SK-N-SH (cell line): ENCODE measurements at regions not wholly inside any gene's neighbourhood (a gene's known extent, or its start where the extent isn't known, plus 50 kb on each side); places are given as distances from the start of the nearest gene placed in this dataset.

ENCODE experiments used
- CTCF ChIA-PET: fragments of 300-600, 350-600 bp; formaldehyde crosslinking; extraction: SDS; loops from one replicate; lab custom pipeline; 2021; lab: Yijun Ruan, JAX
- POLR2A ChIA-PET: fragments of 350-600 bp; sonication (Branson Sonifier 250); formaldehyde crosslinking; extraction: SDS; loops from one replicate; lab custom pipeline; 2020; ENCODE audit warnings: antibody characterized with exemption, inconsistent platforms; lab: Yijun Ruan, JAX
- DNase-seq: peaks from one replicate; pipeline ENCODE4 v3.0.0; 2012
- H2AFZ ChIP-seq: fragments of 200-600 bp; sonication (generic); 2 replicates; pipeline ENCODE4 v1.8.1; 2016; ENCODE audit warnings: antibody characterized with exemption, mild to moderate bottlenecking, low read depth
- H3F3A ChIP-seq: fragments of 200-600 bp; sonication (generic); replicated peaks from 2 replicates; pipeline ENCODE3; 2016; ENCODE audit warnings: antibody characterized with exemption, mild to moderate bottlenecking; ENCODE audit not compliant: insufficient read depth
- H3K27ac ChIP-seq, 2 experiments: fragments of 200-500 bp in 1 of 2; fragments of 200-600 bp in 1 of 2; sonication (Bioruptor generic) in 1 of 2; sonication (generic), shearing (Covaris generic) in 1 of 2; 2 replicates each; pipeline versions ENCODE4 v1.5.1 to v1.6.1; 2014 to 2016; ENCODE audit warnings: low read depth in 2 of 2, inconsistent platforms in 1 of 2, low read length in 1 of 2, mild to moderate bottlenecking in 1 of 2, mixed read lengths in 1 of 2
- H3K27me3 ChIP-seq: fragments of 200-600 bp; sonication (generic), shearing (Covaris generic); 2 replicates; pipeline ENCODE4 v1.6.1; 2016; ENCODE audit warnings: mixed run types; ENCODE audit not compliant: insufficient read depth
- H3K36me3 ChIP-seq, 2 experiments: fragments of 200-500 bp in 1 of 2; fragments of 200-600 bp in 1 of 2; sonication (Bioruptor generic) in 1 of 2; sonication (generic) in 1 of 2; replicated peaks in 1 of 2; 2 replicates each; pipeline versions ENCODE3 to v1.5.1; 2014 to 2016; ENCODE audit warnings: low read length in 1 of 2, mild to moderate bottlenecking in 1 of 2; ENCODE audit not compliant: insufficient read depth in 2 of 2, control insufficient read depth in 1 of 2
- H3K4me1 ChIP-seq, 2 experiments: fragments of 200-500 bp in 1 of 2; fragments of 200-600 bp in 1 of 2; sonication (Bioruptor generic) in 1 of 2; sonication (generic), shearing (Covaris generic) in 1 of 2; 2 replicates each; pipeline versions ENCODE4 v1.5.1 to v1.6.1; 2014 to 2016; ENCODE audit warnings: low read depth in 1 of 2, low read length in 1 of 2, mixed run types in 1 of 2; ENCODE audit not compliant: insufficient read depth in 2 of 2, control insufficient read depth in 1 of 2
- H3K4me2 ChIP-seq: fragments of 200-600 bp; sonication (generic), shearing (Covaris generic); 2 replicates; pipeline ENCODE4 v1.6.1; 2017; ENCODE audit warnings: mixed run types
- H3K4me3 ChIP-seq, 2 experiments: fragments of 200-500 bp in 1 of 2; fragments of 200-600 bp in 1 of 2; sonication (Bioruptor generic) in 1 of 2; sonication (generic), shearing (Covaris generic) in 1 of 2; 2 replicates each; pipeline versions ENCODE4 v1.5.1 to v1.8.1; 2014 to 2016; ENCODE audit warnings: low read depth in 2 of 2, inconsistent platforms in 1 of 2, low read length in 1 of 2, mild to moderate bottlenecking in 1 of 2, mixed read lengths in 1 of 2, moderate library complexity in 1 of 2
- H3K79me2 ChIP-seq: fragments of 200-600 bp; sonication (generic); 2 replicates; pipeline ENCODE4 v1.8.1; 2017; ENCODE audit warnings: mild to moderate bottlenecking; ENCODE audit not compliant: insufficient read depth
- H3K9ac ChIP-seq: fragments of 200-600 bp; sonication (generic); 2 replicates; pipeline ENCODE4 v1.6.1; 2017; ENCODE audit warnings: mixed run types
- H3K9me2 ChIP-seq: fragments of 200-600 bp; sonication (generic); 2 replicates; pipeline ENCODE4 v1.6.1; 2017; ENCODE audit warnings: mixed run types
- H3K9me3 ChIP-seq: fragments of 200-600 bp; sonication (generic); 2 replicates; pipeline ENCODE4 v1.6.1; 2017; ENCODE audit warnings: mixed run types, mild to moderate bottlenecking, moderate library complexity
- H4K20me1 ChIP-seq: fragments of 200-600 bp; sonication (generic); 2 replicates; pipeline ENCODE4 v1.6.1; 2017; ENCODE audit warnings: mild to moderate bottlenecking, mixed run types; ENCODE audit not compliant: insufficient read depth
- CHD2 ChIP-seq: fragments of 150-350 bp; IDR thresholded peaks from 2 replicates; pipeline ENCODE4 v1.6.1; 2018; ENCODE audit warnings: low read length; ENCODE audit not compliant: partially characterized antibody
- ELF1 ChIP-seq: IDR thresholded peaks from 2 replicates; pipeline ENCODE4 v1.4.0; 2012
- FOSL2 ChIP-seq: IDR thresholded peaks from 2 replicates; pipeline ENCODE4 v1.4.0; 2012; ENCODE audit warnings: low read depth, mild to moderate bottlenecking, moderate library complexity, borderline replicate concordance
- GABPA ChIP-seq: IDR thresholded peaks from 2 replicates; pipeline ENCODE4 v1.4.0; 2012; ENCODE audit warnings: low read depth, mild to moderate bottlenecking
- JUND ChIP-seq: IDR thresholded peaks from 2 replicates; pipeline ENCODE4 v1.4.0; 2012
- MAX ChIP-seq: IDR thresholded peaks from 2 replicates; pipeline ENCODE4 v1.4.0; 2012; ENCODE audit warnings: low read depth
- MEF2A ChIP-seq: IDR thresholded peaks from 2 replicates; pipeline ENCODE4 v1.4.0; 2012; ENCODE audit warnings: low read depth, borderline replicate concordance
- NFIC ChIP-seq: IDR thresholded peaks from 2 replicates; pipeline ENCODE4 v1.4.0; 2012; ENCODE audit warnings: borderline replicate concordance
- NRF1 ChIP-seq: IDR thresholded peaks from 2 replicates; pipeline ENCODE4 v1.6.1; 2012; ENCODE audit warnings: low read depth, mild to moderate bottlenecking, low read length
- POLR2AphosphoS5 ChIP-seq: IDR thresholded peaks from 2 replicates; pipeline ENCODE4 v1.6.1; 2012; ENCODE audit warnings: low read depth, low read length
- RAD21 ChIP-seq: IDR thresholded peaks from 2 replicates; pipeline ENCODE4 v1.6.1; 2012; ENCODE audit warnings: mild to moderate bottlenecking, low read length
- REST ChIP-seq: IDR thresholded peaks from 2 replicates; pipeline ENCODE4 v1.6.1; 2012; ENCODE audit warnings: mild to moderate bottlenecking, low read depth, low read length, moderate library complexity
- RFX5 ChIP-seq: IDR thresholded peaks from 2 replicates; pipeline ENCODE4 v1.6.1; 2012; ENCODE audit warnings: mild to moderate bottlenecking, improper control_type of control experiment, low read length
- RXRA ChIP-seq: IDR thresholded peaks from 2 replicates; pipeline ENCODE4 v1.4.0; 2012; ENCODE audit warnings: low read depth, mild to moderate bottlenecking, borderline replicate concordance
- SIN3A ChIP-seq: IDR thresholded peaks from 2 replicates; pipeline ENCODE4 v1.6.1; 2012; ENCODE audit warnings: low read depth, mild to moderate bottlenecking, low read length, moderate library complexity, borderline replicate concordance
- TAF1 ChIP-seq: IDR thresholded peaks from 2 replicates; pipeline ENCODE4 v1.6.1; 2012; ENCODE audit warnings: low read depth, mild to moderate bottlenecking, low read length, moderate library complexity, borderline replicate concordance
- TEAD4 ChIP-seq: IDR thresholded peaks from 2 replicates; pipeline ENCODE4 v1.4.0; 2012; ENCODE audit warnings: mild to moderate bottlenecking, borderline replicate concordance; ENCODE audit not compliant: insufficient read depth
- WGBS: methylation state at CpG from one replicate; pipeline ENCODE4 v1.1.6; 2017; ENCODE audit warnings: low lambda C conversion rate; 5-methylcytosine and 5-hydroxymethylcytosine counted together
- TF ChIP-seq, protein P1 (sequence below): fragments of 150-350 bp; IDR thresholded peaks from 2 replicates; pipeline ENCODE4 v1.6.1; 2017; ENCODE audit warnings: antibody characterized with exemption, low read length, low read depth, borderline replicate concordance
- TF ChIP-seq, protein P2 (sequence below): IDR thresholded peaks from 2 replicates; pipeline ENCODE4; 2012

DNA sequence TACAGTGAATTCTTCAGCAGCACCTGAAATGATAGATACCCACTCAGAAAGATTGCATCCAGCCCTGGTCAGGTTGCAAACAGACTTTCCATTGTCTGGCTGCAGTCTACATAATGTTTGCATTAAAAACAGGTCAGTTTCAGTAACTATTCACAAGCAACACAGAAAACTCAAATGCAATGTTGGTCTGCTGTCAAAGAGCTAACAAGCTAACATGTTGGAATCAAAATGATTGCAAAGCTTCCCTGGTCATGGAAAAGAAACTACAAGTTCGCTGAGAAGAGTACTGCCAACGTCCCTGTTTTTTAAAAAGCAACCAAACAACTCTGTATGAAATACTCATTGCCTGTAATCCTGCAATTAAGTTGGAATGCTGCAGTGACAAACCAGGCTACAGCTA, 374.7 kb downstream of the ADAMTS20 start (continued):
- TF ChIP-seq GABPA, result no peak

DNA sequence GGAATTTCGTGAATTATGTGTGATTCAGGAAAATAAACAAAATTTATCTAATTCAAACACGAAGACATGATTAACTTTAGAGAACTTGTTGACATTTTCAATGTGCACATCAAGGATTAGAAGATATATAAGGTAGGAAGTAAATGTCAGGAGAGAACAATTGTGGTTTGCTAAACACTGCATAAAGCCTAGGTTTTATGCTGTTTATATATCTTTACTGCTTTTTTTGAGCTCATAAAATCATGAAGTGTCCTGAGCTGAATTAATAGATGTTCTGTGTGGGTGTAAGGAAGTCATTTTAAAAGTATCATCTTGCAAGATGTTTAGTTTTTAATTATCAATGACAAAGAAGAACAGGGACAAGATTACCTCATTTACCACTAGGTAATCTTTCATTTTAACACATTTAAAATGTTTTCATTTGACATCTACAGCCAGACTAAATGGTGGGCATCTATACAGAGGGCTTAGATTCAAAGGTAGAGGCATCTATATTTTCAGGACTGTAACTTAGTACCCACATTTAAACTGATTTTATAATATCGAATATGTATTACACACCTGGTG, 382.8 kb downstream of the ADAMTS20 start:
- 23% methylated on average over 3 of the region's 3 CpGs for WGBS
- H2AFZ ChIP-seq, result no peak overlapping the region
- H3K4me3 ChIP-seq, result no peak overlapping the region
- no peaks in the 10 kb centered on the region for H3K27me3 ChIP-seq
- no peaks in the 10 kb centered on the region for H3F3A ChIP-seq
- ChIA-PET POLR2A (no interaction called here), CTCF (interaction anchor here (1.0 kb wide), 1 partner anchor 50 kb away, joined by 3 read pairs; no protein-coding TSS in a partner anchor)
- no peaks in the 10 kb centered on the region for H3K9me3 ChIP-seq
- TF ChIP-seq SIN3A, result no peak
- TF ChIP-seq ELF1, result no peak
- no peak for TF ChIP-seq GABPA
- no peak for TF ChIP-seq CHD2
- no peak for TF ChIP-seq TEAD4
- TF ChIP-seq RAD21, result no peak
- no peak for TF ChIP-seq TAF1
- no peak for TF ChIP-seq JUND
- TF ChIP-seq RXRA, result no peak
- TF ChIP-seq POLR2AphosphoS5, result no peak
- TF ChIP-seq MAX, result no peak
- TF ChIP-seq REST, result no peak
- no peak for TF ChIP-seq NRF1
- no peak for TF ChIP-seq MEF2A
- TF ChIP-seq RFX5, result no peak
- no peak overlapping the region for H3K9ac ChIP-seq
- no peak overlapping the region for H3K4me2 ChIP-seq
- no peaks in the 10 kb centered on the region for H3K4me1 ChIP-seq
- no peaks in the 10 kb centered on the region for H4K20me1 ChIP-seq
- no peak overlapping the region for H3K27ac ChIP-seq
- no peaks in the 10 kb centered on the region for H3K79me2 ChIP-seq
- DNase-seq, result no peak
- H3K36me3 ChIP-seq, result no peaks in the 10 kb centered on the region
- H3K9me2 ChIP-seq, result no peaks in the 10 kb centered on the region

DNA sequence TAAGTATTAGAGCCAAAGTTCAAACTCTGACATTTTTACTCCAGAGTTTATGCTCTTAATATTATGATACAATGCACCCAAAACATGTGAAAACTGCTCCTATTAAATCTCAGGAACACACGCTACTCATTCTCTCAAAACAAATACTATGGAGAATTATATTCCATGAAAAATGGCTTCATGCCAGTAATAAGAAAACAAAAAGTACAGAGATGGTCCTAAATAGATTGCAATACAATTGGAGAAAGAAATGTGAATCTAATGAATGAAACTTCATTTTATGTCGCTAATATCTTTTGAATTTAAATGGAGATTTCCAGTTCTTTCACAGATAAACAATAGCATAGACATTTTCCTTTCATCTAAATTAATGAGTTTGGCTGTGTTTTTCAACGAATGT, 384.3 kb downstream of the ADAMTS20 start:
- no peak overlapping the region for H2AFZ ChIP-seq
- H3K4me3 ChIP-seq, result no peak overlapping the region
- no peaks in the 10 kb centered on the region for H3F3A ChIP-seq
- H3K79me2 ChIP-seq, result no peaks in the 10 kb centered on the region
- no peaks in the 10 kb centered on the region for H3K27me3 ChIP-seq
- no peak overlapping the region for H3K9ac ChIP-seq
- H4K20me1 ChIP-seq, result no peaks in the 10 kb centered on the region
- POLR2A ChIA-PET, result no interaction called here
- H3K9me2 ChIP-seq, result no peaks in the 10 kb centered on the region
- 44% methylated on average over 3 of the region's 3 CpGs for WGBS
- no peaks in the 10 kb centered on the region for H3K4me1 ChIP-seq
- H3K27ac ChIP-seq, result no peak overlapping the region
- H3K4me2 ChIP-seq, result no peak overlapping the region
- H3K36me3 ChIP-seq, result no peaks in the 10 kb centered on the region
- no peak for DNase-seq
- no peaks in the 10 kb centered on the region for H3K9me3 ChIP-seq
- CTCF ChIA-PET, result no interaction called here
- TF ChIP-seq NFIC (no peak), ELF1 (no peak), FOSL2 (no peak), JUND (no peak), TEAD4 (no peak), RFX5 (no peak)
- TF ChIP-seq, protein P1, sequence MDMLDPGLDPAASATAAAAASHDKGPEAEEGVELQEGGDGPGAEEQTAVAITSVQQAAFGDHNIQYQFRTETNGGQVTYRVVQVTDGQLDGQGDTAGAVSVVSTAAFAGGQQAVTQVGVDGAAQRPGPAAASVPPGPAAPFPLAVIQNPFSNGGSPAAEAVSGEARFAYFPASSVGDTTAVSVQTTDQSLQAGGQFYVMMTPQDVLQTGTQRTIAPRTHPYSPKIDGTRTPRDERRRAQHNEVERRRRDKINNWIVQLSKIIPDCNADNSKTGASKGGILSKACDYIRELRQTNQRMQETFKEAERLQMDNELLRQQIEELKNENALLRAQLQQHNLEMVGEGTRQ, result no peak
- TF ChIP-seq, protein P2, sequence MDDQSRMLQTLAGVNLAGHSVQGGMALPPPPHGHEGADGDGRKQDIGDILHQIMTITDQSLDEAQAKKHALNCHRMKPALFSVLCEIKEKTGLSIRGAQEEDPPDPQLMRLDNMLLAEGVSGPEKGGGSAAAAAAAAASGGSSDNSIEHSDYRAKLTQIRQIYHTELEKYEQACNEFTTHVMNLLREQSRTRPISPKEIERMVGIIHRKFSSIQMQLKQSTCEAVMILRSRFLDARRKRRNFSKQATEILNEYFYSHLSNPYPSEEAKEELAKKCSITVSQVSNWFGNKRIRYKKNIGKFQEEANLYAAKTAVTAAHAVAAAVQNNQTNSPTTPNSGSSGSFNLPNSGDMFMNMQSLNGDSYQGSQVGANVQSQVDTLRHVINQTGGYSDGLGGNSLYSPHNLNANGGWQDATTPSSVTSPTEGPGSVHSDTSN, result no peak
